HAP-1 (cell line): ENCODE measurements at regions not wholly inside any gene's neighbourhood (a gene's known extent, or its start where the extent isn't known, plus 50 kb on each side); places are given as distances from the start of the nearest gene placed in this dataset.

Source experiments
- DNase-seq, 2 experiments: peaks; one replicate each; pipeline ENCODE4 v3.0.0-alpha.2; 2016 to 2020; ENCODE audit warnings: low spot score in 2 of 2
- H3K27me3 ChIP-seq: fragments of 250-450 bp; sonication (Bioruptor Pico); 2 replicates; pipeline ENCODE4 v1.5.1; 2020; ENCODE audit warnings: low read depth, mild to moderate bottlenecking, moderate library complexity
- H3K36me3 ChIP-seq: fragments of 250-450 bp; sonication (Bioruptor Pico); replicated peaks from 2 replicates; pipeline ENCODE4 v1.5.1; 2020; ENCODE audit warnings: mild to moderate bottlenecking
- H3K4me1 ChIP-seq: fragments of 250-450 bp; sonication (Bioruptor Pico); 2 replicates; pipeline ENCODE4 v1.5.1; 2020; ENCODE audit warnings: mild to moderate bottlenecking
- H3K4me3 ChIP-seq: fragments of 250-450 bp; sonication (Bioruptor Pico); 2 replicates; pipeline ENCODE4 v1.5.1; 2020; ENCODE audit warnings: mild to moderate bottlenecking, moderate library complexity
- H3K9me3 ChIP-seq: fragments of 250-450 bp; sonication (Bioruptor Pico); 2 replicates; pipeline ENCODE4 v1.5.1; 2020; ENCODE audit warnings: mild to moderate bottlenecking, moderate library complexity
- in situ Hi-C: fragments of 300-500 bp; cut with MboI; formaldehyde crosslinking; loops from 3 replicates; pipeline ENCODE4 v1.14.3; 2020; ENCODE audit warnings: low sequenced_read_pairs, inconsistent platforms, mixed read lengths

DNA sequence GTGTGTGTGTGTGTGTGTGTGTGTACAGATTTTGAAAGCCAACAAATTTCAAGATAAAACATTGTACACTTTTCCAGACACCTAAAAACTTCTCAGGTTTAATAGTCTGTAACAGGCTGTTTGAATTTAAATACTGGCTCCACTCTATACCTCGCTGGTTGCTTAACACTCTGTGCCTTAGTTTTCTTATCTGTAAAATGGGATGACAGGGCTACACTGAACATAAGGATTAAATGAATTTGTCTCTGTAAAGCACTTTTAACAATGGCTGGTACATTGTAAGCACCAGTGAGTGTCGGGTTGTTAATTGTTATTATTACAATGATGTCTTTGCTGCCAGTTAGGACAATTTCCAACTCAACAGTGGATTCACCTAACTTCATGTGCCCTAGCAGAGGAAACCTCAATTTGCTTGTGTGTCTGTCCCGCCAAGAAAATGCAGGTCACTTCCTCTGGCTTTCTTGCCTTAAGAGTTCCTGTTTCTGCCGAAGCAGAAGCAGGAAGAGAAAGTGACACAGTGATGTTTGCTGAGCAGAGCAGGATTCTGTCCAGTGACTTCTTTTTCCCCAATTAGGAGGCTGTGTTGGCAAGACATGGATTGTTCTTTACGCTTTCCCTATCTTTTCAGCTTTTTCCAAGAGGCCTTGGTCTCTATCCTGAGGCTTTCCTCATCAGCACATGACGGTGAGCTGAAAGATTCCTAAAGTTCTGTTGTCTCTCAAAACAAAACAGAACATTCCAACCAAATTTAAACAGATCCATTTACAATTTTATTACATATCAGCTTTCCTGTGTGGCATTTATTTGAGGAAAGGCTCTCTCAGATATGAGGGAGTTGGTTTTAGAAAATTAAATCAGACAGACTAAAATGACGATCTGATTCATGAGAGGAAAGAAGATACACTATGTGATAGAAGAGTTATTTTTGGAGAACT is 154.1 kb upstream of the ATP2B1 start:
- Histone ChIP-seq H3K36me3 (no peaks in the 10 kb centered on the region), H3K4me3 (no peak overlapping the region), H3K9me3 (no peaks in the 10 kb centered on the region), H3K4me1 (no peaks in the 10 kb centered on the region), H3K27me3 (no peaks in the 10 kb centered on the region; the same call in 1 of the 2 replicates)
- DNase-seq, result no peak
- in situ Hi-C loops, result no loop called here

DNA sequence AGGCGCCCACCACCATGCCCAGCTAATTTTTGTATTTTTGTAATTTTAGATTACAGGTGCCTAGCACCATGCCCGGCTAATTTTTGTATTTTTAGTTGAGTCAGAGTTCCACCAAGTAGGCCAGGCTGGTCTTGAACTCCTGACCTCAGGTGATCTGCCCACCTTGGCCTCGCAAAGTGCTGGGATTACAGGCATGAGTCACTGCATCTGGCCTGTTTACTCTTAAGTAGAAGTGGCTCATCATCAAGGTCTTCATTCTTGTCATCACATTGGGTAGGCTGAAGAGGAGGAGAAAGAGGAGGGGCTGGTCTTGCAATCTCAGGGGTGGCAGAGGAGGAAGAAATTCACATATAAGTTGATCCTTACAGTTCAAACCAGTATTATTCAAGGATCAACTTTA is 152.4 kb upstream of the ATP2B1 start:
- H3K9me3 ChIP-seq, result no peaks in the 10 kb centered on the region
- in situ Hi-C loops, result no loop called here
- no peaks in the 10 kb centered on the region for H3K4me1 ChIP-seq
- H3K36me3 ChIP-seq, result no peaks in the 10 kb centered on the region
- H3K4me3 ChIP-seq, result no peak overlapping the region
- no peaks in the 10 kb centered on the region for H3K27me3 ChIP-seq
- DNase-seq, result no peak

DNA sequence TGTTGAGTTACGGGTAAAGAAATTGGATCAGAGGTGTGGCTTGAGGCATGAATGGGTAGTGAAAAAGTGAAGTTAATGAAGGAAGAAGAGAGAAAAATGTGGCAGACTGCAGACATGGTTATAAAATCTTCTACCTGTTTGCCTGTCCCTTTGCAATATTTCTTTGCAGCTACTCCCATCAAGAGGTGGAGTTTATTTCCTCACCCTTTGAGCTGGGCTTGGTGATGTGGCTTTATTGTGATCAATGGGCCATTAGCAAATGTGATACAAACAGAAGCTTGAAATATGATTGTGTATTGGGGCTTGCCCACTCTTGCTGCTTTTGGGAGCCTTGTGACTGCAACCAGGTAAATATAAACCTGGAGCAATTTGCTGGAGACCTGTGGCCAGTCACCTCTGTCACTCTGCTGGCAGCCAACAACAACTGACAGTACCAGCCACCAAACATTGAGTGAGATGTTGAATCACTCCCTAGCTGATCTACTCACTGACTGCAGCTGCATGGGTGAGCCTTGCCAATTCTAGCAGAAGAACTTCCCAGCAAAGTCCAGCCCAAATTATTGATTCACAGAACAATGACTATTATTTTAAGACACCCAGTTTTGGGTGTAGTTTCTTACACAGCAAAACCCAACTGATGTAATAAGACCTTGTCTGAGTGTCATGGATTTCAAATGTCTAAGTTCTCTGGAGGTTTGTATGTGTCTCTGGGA is 151.0 kb upstream of the ATP2B1 start:
- Histone ChIP-seq H3K27me3 (no peaks in the 10 kb centered on the region), H3K9me3 (no peaks in the 10 kb centered on the region), H3K4me3 (no peak overlapping the region), H3K4me1 (no peaks in the 10 kb centered on the region), H3K36me3 (no peaks in the 10 kb centered on the region)
- in situ Hi-C loops, result no loop called here
- DNase-seq, result no peak

DNA sequence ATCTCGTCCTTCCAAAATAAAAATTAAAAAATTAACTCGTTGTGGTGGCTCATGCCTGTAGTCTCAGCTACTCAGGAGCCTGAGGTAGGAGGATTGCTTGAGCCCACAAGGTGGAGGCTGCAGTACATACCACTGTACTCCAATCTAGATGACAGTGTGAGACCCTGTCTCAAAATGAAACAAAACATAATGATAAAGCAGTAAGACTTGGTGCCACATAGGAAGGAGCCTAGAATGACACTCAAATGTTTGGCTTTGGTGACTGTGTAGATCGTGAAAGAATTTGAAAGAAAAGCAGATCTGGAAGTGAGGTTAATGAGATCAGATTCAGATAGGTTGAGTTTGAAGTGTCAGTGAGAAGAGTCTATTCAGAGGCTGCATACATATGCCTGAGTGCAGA is 150.1 kb upstream of the ATP2B1 start:
- H3K27me3 ChIP-seq, result no peaks in the 10 kb centered on the region
- in situ Hi-C loops, result no loop called here

DNA sequence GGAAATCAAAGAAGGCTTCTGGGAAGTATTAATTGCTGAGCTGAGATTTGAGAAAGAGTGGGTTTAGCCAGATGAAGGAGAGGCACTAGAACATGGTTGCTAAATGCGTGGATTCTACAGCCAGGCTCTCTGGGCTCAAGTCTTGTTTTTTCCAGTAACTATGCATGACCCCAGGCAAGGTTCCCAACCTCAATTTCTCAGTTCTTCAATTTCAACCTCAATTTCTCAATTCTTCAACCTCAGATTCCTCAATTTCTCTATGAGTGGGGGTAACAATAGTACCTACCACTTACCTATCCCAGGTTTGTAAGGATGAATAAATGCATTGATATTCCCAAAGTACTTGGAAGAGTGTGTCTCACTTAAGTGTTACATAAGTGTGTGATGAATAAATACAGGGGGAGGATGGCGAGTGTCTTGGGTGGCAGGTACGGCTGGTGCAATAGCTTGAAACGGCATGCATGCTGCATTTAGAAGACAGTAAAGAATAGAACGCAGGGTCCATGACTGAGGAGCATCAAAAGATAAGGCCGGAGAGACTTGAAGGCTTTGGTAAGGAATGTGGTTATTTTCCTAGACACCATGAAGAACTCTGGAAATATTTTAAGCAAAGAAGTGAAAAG is 149.1 kb upstream of the ATP2B1 start:
- no peak for DNase-seq
- no peak overlapping the region for H3K4me3 ChIP-seq
- H3K36me3 ChIP-seq, result no peaks in the 10 kb centered on the region
- H3K4me1 ChIP-seq, result no peaks in the 10 kb centered on the region
- no peaks in the 10 kb centered on the region for H3K9me3 ChIP-seq
- in situ Hi-C loops, result no loop called here
- H3K27me3 ChIP-seq, result no peaks in the 10 kb centered on the region

More for the DNA sequence above, 150.1 kb upstream of the ATP2B1 start:
- DNase-seq, result no peak
- no peaks in the 10 kb centered on the region for H3K9me3 ChIP-seq
- H3K36me3 ChIP-seq, result no peaks in the 10 kb centered on the region
- no peaks in the 10 kb centered on the region for H3K4me1 ChIP-seq
- no peak overlapping the region for H3K4me3 ChIP-seq

DNA sequence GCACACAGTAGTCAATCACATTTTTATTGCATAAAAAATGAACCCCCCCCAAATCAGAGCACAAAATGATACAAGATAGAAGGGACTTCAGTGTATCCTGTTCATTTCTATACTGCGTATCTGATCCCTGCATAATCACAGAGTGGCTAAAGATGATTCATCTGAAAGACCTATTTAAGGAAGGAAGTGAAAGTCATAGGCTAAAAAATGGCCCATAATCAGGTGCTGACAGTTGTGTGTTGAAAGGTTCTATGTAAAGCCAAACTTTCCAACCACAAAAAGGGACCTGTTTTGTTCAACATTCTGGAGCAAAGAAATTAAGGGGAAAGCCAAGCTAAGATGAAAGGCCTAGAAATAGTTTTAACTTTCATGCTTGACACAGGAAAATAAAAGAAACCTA is 147.8 kb upstream of the ATP2B1 start:
- in situ Hi-C loops, result no loop called here
- no peak overlapping the region for H3K4me3 ChIP-seq
- H3K9me3 ChIP-seq, result no peaks in the 10 kb centered on the region
- H3K27me3 ChIP-seq, result no peaks in the 10 kb centered on the region
- no peak for DNase-seq
- no peaks in the 10 kb centered on the region for H3K4me1 ChIP-seq
- no peaks in the 10 kb centered on the region for H3K36me3 ChIP-seq

DNA sequence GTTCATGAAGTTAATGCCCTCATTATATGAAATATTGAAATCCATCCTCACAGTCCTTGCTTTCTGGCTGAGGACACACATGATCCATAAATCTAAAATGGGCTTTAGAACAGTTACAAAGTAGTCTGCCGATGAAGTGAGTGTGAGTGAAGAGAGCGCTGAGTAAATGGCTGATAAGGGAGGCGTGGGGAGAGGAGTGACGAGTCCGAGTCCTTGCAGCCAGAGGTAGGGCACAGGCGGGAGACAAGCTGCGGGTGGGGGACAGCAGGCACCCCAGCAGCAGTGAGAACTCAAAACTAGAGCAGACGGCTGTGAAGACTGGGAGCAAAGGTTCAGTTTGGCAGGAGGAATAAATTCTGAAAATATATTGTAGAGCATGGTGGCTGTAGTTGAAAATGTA is 140.1 kb upstream of the ATP2B1 start:
- Histone ChIP-seq H3K4me1 (no peaks in the 10 kb centered on the region), H3K4me3 (no peak overlapping the region), H3K36me3 (no peaks in the 10 kb centered on the region), H3K9me3 (no peaks in the 10 kb centered on the region), H3K27me3 (no peaks in the 10 kb centered on the region)
- in situ Hi-C loops, result no loop called here
- DNase-seq, result no peak

DNA sequence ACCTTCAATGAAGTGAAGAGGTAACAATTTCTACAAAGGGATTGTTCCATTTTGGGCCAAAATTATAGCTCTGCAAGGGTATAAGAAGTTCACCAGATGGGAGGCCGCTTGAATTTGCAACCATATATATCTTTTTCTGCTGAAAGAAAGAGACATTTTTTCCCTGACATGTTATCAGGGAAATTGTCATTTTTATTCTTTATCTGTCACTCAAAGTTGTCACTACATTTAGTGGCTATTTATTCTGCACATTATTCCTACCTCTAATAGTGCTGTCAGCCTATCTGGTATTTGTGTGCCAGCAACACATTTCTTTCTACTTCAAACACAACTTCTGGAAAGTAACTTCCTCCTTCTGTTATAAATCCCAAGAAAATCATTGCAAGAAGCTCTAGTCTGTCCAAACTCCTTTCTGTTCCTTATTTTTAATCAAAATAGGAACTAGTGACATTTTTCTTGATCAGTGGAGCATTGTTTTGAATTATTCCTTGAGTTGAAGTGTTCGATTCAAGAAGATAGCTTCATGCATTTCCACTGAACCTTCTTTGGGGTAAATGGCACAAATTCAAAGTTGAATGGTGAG is 137.9 kb upstream of the ATP2B1 start:
- no peaks in the 10 kb centered on the region for H3K36me3 ChIP-seq
- H3K4me1 ChIP-seq, result no peaks in the 10 kb centered on the region
- H3K4me3 ChIP-seq, result no peak overlapping the region
- H3K27me3 ChIP-seq, result no peaks in the 10 kb centered on the region
- DNase-seq, result no peak
- H3K9me3 ChIP-seq, result no peaks in the 10 kb centered on the region
- in situ Hi-C loops, result no loop called here

DNA sequence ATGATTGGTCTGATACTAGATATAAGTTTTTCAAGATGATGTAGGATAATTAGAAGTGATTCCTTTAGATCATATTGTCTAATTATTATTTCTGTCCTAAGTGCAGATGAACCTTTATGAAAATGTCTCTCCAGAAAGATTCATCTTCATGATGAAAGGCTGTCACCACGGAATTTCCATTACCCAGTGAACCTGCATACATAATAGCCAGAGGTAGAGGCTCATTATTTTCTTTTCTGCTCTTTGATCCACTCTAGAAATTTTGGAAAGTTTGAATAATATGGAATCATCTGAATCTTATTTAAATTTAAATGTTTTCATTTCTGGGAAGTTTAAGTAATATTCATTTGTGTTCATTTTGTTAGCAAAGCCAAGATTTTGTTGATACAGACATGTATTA is 137.1 kb upstream of the ATP2B1 start:
- H3K27me3 ChIP-seq, result no peaks in the 10 kb centered on the region
- no peaks in the 10 kb centered on the region for H3K9me3 ChIP-seq
- in situ Hi-C loops, result no loop called here
- H3K4me3 ChIP-seq, result no peak overlapping the region
- H3K36me3 ChIP-seq, result no peaks in the 10 kb centered on the region
- no peak for DNase-seq
- H3K4me1 ChIP-seq, result no peaks in the 10 kb centered on the region

DNA sequence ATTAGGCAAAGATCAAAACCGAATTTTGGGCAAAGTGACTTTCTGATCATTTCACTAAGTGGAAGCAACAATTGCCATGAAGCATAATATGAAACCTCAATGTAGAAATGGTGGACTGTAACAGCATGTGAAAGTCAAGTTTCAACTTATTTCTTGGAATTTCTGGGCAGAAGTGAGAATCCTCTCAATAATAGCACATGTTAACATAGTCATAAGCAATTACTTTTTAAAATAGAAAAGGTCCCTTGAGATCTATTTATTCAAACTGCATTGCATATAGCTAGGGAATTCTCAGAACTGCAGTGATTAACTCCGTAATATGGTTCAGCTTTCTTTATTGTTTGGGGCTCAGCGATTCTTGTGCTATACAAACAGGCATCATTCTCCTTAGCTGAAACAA is 136.7 kb upstream of the ATP2B1 start:
- no peaks in the 10 kb centered on the region for H3K4me1 ChIP-seq
- H3K27me3 ChIP-seq, result no peaks in the 10 kb centered on the region
- in situ Hi-C loops, result no loop called here
- no peak overlapping the region for H3K4me3 ChIP-seq
- no peaks in the 10 kb centered on the region for H3K9me3 ChIP-seq
- DNase-seq, result no peak
- H3K36me3 ChIP-seq, result no peaks in the 10 kb centered on the region

DNA sequence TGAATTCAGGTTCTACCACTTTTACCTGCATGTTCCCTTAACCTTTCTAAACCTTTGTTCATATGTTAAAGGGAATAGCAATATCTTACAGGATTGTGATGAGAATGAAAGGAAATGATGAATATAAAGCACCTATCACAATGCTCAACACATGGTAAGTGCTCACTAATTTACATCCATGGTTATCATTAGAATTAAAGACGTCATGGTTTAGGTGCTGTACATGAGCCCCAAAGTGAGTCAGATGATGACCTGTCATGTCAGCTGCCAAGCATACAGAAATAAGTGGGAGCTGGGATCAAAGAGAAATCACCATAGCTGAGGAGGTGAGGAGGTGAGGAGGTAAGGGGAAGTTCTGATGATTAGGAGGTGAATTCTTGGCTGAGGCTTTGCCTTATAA is 135.9 kb upstream of the ATP2B1 start:
- in situ Hi-C loops, result no loop called here
- Histone ChIP-seq H3K9me3 (no peaks in the 10 kb centered on the region), H3K36me3 (no peaks in the 10 kb centered on the region), H3K27me3 (no peaks in the 10 kb centered on the region), H3K4me1 (no peaks in the 10 kb centered on the region), H3K4me3 (no peak overlapping the region)
- DNase-seq, result no peak

DNA sequence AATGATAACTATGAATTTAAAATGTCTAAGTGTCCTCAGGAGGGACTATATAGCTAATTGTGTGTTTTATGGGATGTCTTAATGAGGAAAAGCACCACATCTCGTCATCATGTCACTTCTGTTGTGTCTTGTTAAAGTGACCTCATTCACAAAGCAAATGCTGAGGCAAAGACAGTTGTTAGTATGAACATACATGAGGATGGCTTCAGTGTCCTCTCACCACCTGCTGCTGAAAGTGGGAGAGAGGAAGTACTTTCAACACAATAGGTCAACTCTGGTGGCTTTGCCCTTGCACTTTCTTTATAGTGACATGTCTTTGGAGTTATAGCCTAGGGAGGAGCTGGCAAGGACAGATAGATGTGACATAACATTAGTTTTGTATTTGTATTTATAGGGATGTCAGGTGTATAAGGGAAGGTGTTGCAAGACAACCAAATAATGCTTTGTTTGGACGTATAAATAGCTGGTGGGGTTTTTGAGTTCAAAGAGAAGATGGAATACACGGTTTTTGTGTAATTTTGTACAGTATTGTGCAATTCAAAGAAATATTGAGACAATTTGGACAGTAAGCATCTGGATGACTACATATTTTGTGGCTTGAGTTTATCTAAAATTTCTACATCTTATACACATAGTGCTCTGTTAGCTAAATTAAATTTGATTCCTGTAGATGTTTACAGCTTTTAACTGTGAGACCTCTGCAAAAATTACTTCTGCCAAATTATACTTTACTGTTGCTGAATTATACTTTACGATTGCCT is 131.7 kb upstream of the ATP2B1 start:
- no peaks in the 10 kb centered on the region for H3K9me3 ChIP-seq
- no peak overlapping the region for H3K4me3 ChIP-seq
- no peak for DNase-seq
- in situ Hi-C loops, result no loop called here
- peaks cover 5% of the 10 kb centered on the region; the same call in 1 of the 2 replicates for H3K27me3 ChIP-seq
- no peaks in the 10 kb centered on the region for H3K36me3 ChIP-seq
- H3K4me1 ChIP-seq, result no peaks in the 10 kb centered on the region

DNA sequence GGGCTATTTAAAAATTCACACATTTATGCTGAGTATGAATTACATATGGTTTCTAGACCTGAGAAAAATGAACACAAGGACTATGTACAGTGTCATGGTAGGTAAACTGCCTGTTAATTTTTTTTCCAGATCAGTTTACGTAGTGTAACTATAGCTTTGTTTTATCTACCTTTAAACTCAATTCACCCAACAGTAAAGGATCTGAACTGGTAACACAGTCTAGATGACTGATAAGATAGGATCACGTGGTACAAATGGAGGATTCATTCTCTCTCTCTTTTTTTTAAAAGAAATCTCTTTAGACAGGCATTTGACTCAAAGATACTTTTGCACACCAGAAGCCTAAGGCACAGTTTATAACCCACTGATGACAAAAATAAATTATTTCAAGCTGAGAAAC is 130.8 kb upstream of the ATP2B1 start:
- in situ Hi-C loops, result no loop called here
- H3K36me3 ChIP-seq, result no peaks in the 10 kb centered on the region
- no peak overlapping the region for H3K4me3 ChIP-seq
- no peaks in the 10 kb centered on the region for H3K9me3 ChIP-seq
- no peak for DNase-seq
- no peaks in the 10 kb centered on the region for H3K4me1 ChIP-seq
- peaks cover 5% of the 10 kb centered on the region; the same call in 1 of the 2 replicates for H3K27me3 ChIP-seq
